CD4-positive, alpha-beta T cell treated with Interleukin-4 for 1 hour (primary cell): ENCODE measurements at regions not wholly inside any gene's neighbourhood (a gene's known extent, or its start where the extent isn't known, plus 50 kb on each side); places are given as distances from the start of the nearest gene placed in this dataset.
"Not testable (repeated sequence)": the region's sequence is repeated elsewhere in the genome, so short reads cannot be mapped to it uniquely, and the experiment has no call there.

Experiments
- DNase-seq, 2 donors: peaks; one replicate each; pipeline ENCODE4 v3.0.0-alpha.2; 2020 to 2022

DNA sequence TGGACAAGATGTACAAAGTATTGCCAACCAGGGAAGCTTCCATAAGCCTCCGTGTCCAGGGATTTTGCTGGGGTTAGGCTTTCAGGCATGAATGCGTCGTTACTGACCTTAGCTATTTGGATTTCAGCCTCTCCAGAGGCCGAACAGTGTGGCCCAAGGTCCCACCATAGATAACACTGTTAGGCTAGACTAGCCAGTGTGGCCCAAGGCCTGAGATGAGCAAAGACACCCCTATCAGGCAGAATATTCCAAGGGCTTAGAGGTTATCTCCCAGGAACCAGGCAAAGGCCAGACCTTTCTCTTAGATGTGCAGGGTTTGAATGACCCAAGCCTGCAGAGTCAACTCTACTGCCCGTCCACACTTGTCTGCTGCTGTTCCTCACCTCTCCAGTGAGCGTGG lies 131.7 kb upstream of the NDUFV2 start:
- DNase-seq: no peak

DNA sequence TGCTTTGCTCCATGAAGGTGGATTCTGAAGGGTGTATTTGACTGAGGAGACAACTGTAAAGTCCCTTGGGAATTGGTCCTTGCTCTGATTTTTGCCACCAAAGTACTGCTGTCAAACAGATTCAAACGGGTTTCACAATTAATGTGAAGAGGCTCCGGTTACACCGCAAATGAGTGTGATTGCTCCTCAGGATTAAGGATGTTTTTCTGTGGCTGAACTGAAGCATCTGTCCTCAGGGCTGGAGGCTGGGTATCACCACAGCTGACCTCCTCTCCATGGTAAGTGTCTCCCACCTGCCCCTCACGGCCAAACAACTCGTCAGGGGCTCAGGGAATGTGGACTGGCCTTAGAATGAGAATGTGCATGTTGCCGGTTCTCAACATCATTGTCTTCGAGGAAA lies 130.4 kb upstream of the NDUFV2 start:
- no peak for DNase-seq

DNA sequence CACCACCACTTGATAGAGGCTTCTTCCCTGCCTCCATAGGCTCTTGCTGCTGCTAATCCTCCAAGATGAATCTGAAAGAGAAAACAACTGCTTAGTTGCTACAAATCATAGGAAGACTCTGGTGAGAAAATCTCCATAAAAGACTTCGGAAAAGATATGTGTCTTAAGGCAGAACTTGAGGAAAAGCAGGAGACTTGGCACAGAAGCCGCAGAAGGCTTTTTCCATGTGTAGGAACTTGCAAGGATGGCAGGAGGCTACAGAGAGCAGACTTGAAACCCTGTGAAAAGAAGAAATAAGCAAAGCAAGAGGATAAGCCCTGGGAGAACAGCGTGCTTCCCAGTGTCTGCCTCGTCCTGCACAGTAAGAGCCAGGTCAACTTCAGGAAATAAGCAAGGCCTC lies 128.2 kb upstream of the NDUFV2 start:
- no peak for DNase-seq

DNA sequence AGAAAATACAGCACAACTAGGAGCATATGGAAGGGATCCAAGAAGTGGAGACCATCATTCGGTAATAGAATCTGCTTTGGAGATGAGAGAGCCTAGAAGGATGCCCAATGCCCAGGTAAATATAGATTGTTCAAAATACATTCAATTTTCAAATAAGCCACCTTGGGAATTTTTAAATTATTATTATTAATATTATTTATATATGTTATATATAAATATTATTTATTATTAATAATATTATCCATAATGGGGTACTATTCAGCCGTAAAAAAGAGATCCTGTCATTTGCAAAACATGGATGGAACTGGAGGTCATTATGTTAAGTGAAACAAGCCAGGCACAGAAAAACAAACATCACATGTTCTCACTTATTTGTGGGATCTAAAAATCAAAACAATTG lies 127.8 kb upstream of the NDUFV2 start:
- DNase-seq: no peak

DNA sequence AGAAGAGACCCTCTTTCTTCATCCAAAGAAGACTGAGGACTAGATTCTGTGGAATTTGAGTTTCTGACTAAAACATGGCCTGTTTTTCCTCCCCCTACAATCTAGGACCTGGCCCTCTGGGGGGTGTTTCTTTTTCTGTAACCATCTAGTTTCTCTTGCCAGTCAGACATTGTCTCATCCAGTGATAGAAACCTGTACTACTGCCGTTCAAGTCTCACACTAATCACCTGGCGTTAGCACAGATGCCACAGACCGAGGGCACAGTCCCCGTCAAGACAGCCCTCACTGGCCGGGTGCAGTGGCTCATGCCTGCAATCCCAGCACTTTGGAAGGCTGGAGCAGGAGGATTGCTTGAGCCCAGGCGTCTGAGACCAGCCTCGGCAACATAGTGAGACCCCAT lies 126.9 kb upstream of the NDUFV2 start:
- DNase-seq: no peak

DNA sequence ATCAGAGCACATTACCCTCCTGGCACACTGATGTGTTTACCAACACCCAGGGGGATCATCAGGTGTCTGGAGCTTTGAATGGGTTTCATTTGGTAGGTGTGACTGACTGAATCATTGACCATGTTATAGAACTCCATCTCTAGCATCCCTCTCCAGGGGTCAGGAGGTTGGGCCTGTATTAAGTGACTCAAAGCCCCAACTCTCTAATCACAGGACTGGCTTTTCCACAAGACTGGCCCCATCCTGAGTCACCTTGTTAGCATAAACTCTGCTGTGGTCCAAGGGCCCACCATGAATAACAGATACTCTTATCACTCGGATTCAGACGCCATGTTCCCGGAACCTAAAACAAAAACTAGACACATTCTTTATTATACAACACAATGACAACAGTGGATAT lies 125.9 kb upstream of the NDUFV2 start:
- DNase-seq: no peak

DNA sequence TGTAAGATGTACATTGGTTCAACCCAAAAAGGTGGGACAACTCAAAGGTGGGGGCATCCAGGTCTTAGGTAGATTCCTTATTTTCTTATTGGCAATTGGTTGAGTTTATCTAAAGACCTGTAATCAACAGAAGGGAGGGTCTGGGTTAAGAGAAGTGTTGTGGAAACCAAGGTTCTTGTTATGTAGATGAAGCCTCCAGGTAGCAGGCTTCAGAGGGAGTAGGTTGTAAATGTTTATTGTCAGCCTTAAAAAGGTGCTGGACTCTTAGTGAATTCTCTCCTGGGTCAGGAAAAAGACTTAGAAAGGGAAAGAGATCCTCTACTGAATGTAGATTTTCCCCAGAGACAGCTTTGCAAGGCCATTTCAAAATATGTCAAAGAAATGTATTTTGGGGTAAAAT lies 125.3 kb upstream of the NDUFV2 start:
- no peak for DNase-seq

DNA sequence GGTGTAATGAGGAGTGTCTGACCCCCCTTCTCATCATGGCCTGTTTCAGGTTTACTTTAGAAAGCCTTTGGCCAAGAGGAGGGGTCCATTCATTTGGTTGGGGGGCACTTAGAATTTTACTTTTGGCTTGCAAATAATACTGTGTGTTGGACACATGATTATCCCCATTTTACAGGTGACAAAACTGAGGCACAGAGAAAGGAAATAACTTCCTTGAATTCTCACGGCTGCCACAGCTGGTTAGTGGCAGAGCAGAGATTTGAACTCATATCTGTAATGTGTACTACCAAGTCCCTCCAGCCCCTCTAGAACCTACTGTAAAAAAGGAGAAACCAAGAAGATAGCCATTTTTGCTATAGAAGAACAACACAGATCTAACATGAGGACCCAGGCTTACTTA lies 124.8 kb upstream of the NDUFV2 start:
- DNase-seq: no peak

DNA sequence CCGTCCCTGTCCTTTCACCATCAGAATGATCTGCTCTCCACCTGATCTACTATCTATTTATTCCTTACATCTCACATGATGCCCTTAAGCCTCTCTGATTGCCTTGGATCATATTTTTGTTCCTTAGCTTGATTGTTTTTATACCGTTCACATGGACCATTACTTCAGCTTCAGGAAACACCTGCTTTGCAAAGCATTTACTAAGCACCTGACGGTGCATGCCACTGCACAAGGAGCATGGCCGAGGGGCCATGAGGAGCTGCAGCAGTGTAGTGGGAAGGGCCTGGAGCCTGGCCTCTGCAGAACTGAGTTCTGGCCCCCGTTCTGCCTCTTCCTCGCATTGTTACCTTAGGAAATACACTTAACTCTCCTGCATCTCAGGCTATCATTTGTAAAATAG lies 124.1 kb upstream of the NDUFV2 start:
- DNase-seq: no peak

DNA sequence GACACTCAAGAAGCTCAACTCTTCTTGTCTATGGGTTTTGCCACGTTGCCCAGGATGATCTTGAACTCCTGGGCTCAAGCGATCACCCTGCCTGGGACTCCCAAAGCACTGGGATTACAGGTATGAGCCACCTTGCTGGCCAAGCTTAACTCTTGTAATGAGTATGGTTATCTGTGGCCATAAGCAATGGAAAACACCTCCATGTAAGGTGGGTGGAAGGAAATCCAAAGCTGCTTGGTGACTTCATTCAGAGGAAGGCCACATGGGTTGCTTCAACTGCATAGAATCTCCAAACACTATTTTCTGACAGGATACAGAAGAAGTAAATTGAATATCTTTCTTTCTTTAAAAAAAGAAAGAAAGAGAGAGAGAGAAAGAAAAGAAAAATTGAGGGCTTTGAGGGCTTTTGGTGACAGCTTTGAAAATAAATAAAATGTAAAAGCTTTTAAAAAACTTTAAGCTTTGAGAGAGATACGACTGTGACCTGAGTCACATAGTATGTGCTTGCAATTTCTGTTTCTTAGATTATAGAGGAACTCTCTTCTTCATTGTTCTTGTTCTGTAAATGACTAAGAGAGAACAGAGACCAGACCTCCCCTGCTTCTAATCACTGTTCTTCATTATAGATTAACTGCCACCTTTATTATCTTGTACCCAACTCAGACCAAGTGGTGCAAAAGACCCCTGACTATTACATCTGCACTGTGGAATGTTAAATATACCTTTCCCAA lies 123.1 kb upstream of the NDUFV2 start:
- no peak for DNase-seq

DNA sequence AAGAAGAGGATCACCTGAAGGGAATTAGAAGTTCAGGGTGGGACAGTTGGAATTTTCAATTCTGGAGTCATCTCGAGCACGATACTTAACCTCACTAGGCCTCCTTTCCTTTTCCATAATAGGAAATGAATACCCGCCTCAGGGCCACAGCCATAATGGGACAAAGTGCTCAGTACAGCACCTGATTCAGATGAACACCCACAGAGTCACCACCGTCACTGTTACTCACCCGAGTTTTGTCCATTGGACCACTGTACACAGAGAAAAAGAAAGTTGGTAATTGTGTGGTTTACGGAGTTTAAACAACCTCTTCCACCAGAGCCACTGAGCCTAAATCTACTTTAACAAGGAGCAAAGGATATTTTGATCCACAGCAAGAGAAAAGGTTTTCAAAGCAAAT lies 122.0 kb upstream of the NDUFV2 start:
- DNase-seq: no peak

DNA sequence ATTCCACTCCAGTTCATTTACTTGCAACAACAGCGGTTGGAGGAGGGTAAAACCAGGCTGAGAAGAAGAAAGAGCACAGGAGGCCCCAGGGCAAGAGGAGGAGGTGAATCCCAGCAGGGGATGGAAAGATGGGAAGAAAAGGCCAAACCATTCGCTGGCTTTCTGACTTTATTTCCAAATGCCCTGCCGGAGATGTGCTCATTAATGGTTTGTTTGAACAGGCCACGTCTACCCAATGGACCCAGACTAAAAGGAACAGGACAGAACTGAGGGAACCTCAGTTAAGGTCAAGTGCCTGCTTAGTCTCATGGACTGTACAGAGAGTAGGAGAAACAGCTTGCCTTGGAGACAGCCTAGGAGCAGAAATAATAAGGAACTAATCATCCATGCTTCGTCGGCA lies 121.6 kb upstream of the NDUFV2 start:
- DNase-seq: no peak

DNA sequence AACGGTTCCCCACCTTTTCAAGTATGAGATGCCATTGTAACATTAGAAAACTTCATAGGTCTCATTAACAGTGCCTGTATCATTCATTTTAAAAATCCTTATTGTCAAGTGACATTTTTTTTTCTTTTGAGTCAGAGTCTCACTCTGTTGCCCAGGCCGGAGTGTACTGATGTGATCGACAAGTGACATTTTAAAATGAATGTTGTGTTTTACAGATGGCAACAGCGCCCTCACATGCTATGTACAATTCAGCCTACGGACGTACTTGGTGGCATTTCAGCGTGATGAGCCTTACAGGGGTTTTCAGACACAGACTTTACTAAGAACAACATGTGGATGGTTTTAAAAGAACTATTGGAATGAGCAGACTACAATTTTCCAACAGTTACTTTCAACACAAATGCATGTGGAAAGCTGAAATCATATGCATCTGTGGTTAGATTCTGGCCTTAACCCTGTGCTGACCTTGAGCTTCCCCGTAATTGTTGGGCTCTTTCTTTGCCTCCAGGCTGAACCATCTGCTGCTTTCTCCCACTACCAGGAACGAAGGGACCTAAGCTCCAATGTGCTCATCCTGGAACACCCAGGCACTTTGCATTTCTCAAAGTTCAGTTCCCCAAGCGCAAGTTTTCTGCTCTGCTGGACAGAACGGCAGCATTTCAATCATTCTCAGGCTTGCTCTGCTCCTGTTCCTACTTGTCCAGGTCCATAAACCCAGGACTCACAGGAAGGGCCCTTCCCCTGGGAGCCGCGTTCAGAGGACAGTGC lies 119.9 kb upstream of the NDUFV2 start:
- peak in 1 of 2 donors; percentile 49 for DNase-seq

DNA sequence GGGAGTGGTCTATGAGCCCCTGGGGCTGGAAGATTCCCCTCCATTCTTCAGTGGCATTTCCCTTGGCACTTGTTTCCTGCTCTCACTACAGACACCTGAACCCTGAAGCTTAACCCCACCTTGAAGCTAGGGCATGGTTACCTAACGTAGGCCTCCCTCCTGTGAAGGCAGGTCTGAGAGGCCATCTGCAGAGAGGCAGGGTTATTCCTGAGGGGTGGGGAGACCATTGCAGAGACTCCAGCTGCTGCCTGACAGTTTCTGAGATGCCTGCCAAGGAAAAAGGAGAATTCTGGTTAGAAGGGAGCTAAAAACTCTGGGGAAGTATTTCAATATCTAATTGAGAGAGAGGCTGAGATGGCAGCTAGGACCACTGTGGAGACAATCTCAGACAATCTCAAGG lies 119.3 kb upstream of the NDUFV2 start:
- DNase-seq: no peak

DNA sequence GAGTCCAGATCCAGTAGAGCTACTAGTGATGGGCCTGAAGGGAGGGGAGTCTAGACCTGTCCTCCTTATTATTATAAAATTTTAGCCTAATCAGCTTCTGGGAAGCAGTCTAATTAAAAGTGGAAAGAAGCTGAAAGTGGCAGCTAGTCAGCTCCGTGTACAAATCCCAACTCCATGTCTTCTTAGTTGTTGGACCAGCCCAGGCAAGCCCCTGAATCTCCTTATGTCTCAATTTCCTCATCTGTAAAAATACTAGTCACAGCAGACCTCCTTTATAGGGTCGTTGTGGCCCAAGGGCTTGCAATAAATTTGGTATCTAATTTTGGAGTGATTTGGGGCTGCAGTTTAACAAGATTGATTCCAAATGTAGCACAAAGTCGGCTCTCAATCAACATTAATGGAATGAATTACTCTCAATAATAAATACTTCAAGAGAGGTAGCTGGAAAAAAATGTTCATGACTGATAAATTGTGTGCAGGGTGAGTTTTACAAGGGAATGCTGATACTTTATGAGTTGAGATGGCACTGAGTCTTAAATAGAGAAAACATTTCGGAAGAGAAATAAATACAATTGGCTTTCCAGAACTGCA lies 118.3 kb upstream of the NDUFV2 start:
- no peak for DNase-seq

DNA sequence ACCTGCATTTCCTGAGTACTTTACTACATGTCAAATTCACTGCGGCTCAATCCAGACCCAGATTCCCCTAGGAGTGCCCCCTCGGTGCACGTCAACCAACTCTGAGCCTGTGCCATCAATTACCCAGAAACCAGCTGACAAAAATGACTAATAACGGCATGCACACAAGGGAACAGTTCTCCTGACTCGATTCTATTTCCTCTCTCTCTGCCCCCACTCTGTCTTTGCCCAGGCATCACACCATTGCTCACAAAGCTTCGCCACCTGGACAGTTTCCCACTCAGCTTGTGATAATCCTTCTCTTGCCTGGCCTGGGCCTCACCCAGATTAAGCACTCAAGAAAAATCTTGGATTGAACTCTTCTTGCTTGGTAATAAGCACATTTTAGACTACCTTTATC lies 115.3 kb upstream of the NDUFV2 start:
- no peak for DNase-seq

DNA sequence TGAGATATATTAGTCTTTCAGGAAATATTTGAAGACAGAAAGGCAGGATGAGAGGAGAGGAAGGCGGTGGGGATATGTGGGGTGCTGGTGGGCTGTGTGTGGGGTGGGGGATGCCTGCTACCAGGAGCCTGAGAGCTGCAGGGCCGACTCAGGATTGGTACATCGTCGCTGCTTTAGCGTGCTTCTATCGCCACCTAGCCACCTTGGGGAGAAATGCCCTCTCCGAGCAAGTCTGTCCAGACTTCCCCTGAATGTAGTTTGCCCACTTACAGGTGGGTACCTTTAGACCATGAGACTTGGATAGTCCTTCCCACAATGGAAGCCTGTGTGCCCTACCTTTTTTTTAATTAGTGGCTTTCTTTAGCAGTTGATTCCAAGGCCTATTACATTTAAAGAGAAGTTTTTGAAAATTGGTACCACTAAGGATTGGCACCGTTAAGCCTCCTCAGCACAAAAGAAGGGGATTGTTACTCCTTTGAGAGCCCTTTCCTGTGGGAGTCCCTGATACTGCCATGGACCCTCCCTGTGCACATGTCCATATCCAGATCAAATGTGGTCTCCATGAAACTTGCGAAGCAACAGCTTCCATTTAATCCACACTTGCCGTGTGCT lies 114.1 kb upstream of the NDUFV2 start:
- peak; percentile 58 to 59 for DNase-seq

DNA sequence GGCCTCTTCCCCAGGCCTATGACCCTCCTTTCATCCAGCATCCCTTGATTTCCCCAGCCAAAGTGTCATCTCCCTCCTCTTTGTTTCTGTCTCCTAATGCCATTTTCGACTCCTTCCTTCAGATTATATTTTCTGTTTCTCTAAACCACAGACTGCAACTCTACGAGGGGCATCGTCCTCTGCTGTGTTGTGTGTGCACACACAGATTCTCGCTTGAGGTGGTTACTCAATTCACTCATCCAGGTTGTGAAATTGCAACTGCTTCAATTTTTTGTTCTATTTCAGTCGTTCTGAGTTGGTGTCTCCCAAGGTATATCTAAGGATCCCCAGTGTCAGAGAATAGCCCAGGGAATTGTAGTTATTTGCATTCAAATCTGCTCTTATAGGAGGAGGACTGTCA lies 113.5 kb upstream of the NDUFV2 start:
- DNase-seq: no peak

DNA sequence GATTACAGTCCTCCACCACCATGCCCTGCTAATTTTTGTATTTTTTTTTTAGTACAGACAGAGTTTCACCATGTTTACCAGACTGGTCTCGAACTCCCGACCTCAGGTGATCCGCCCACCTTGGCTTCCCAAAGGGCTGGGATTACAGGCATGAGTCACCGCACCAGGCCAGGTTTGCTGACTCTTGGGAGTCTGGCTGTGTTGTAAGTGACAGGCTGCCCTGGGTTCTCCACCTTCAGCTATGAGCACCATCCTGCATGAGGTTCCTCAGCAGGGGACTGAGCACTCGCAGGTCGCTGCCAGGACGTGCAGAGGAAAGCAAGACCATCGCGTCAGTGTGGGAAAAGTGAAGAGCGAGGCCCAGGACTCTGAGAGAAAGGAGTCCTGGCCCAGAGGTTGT lies 112.6 kb upstream of the NDUFV2 start:
- DNase-seq: no peak

DNA sequence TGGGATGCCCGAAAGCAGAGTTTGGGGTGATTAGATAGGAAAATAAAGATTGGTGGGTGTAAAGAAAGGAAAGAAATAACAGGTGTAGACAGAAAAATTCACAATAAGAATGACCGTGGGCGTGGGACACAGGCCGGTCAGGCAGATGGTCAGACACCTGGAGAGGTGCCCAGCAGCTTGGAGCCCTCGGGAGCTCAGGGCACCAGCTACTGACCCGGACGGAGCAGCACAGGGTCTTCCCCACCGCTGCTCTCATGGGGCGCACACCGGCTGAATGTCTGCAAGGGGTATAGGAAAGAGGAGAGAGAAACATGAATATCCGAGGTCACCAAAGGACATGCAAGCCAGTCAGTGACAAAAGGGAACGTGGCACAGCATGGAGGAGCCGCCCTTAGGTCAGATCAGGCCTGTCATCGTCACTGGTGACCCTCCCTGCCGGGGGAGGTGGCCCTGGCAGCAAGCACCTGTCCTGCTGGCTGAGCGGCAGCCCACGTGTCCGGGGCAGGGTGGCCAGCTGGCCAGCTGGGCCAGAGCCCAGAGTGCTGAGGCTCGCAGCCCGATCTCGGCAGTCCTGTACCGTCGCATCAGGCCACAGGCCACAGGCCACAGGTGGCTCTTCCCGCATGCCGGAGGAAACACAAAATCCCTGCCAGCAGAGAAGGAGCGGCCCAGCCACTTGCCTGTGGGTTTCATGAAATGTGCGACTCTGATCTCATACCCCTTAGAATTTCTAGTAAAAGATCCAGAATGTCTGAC lies 112.0 kb upstream of the NDUFV2 start:
- no peak for DNase-seq

DNA sequence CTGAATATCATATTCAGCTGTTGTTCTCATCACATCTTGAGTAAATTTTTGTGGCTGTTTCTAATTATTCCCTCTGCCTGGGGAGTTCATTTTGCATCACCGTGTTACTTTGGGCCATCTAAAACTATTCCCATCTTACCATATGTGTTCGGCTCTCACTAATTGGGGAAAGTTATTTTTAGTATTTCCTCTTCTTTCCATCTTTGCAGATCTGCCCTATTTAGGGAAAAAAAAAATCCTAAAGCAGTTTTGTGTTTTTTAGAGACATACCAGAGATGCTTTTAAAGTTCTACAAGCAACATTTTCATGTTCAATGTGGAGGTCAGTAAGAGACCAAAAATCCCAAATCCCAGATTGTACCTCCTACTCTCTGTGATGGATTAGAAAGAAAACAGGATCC lies 111.3 kb upstream of the NDUFV2 start:
- DNase-seq: no peak

DNA sequence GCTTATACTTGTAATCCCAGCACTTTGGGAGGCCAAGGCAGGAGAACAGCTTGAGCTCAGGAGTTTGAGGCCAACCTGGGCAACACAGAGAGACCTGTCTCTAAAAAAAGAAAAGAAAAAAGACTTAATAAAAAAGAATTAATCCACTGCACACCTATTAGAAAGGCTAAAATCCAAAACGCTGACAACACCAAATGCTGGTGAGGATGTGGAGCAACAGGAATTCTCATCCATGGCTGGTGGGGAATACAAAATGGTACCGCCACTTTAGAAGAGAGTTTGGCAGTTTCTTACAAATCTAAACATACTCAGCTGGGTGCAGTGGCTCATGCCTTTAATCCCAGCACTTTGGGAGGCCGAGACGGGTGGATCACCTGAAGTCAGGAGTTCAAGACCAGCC lies 110.0 kb upstream of the NDUFV2 start:
- not testable (repeated sequence) for DNase-seq

DNA sequence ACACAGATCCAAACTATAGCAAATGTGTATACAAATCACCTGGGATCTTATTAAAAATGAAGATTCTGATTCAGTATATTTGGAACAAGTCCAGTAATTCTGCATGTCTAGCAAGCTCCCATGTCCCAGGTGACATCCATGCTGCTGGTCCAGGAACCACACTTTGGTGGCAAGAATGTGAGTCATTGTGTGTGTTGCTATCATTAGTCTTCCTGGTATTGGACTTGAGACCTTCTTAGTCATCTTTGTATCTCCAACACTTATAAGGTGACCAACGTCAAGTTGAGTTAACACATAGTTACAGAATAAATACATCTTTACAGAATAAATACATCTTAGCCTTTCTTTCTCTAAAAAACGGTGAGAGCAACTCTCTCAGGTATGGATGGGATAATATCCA lies 107.9 kb upstream of the NDUFV2 start:
- no peak for DNase-seq
